ENCODE measurements at regions not wholly inside any gene's neighbourhood (a gene's known extent, or its start where the extent isn't known, plus 50 kb on each side); places are given as distances from the start of the nearest gene placed in this dataset.
"Not testable (repeated sequence)": the region's sequence is repeated elsewhere in the genome, so short reads cannot be mapped to it uniquely, and the experiment has no call there.

GRCh38 chr7:19339512-19339911, 194.3 kb upstream of the FERD3L start:
- H3K4me3 ChIP-seq (replicated peaks; ENCODE audit: low read depth, low read length) = no peak overlapping the region
- no peak for TF ChIP-seq CTCF (IDR thresholded peaks at IDR 0.05; ENCODE audit: low read depth, low read length, missing control alignments)
- DNase-seq (ENCODE audit: extremely low read depth, low read depth) = no peak

GRCh38 chr7:19338512-19338911, 193.3 kb upstream of the FERD3L start:
- H3K4me3 ChIP-seq (replicated peaks; ENCODE audit: low read depth, low read length) = not testable (repeated sequence)

GRCh38 chr7:19336836-19337383, 191.7 kb upstream of the FERD3L start:
- no peak for DNase-seq (ENCODE audit: extremely low read depth, low read depth)
- no peak overlapping the region for H3K4me3 ChIP-seq (replicated peaks; ENCODE audit: low read depth, low read length)
- no peak for TF ChIP-seq CTCF (IDR thresholded peaks at IDR 0.05; ENCODE audit: low read depth, low read length, missing control alignments)

More at GRCh38 chr7:19338512-19338911, 193.3 kb upstream of the FERD3L start:
- not testable (repeated sequence) for DNase-seq (ENCODE audit: extremely low read depth, low read depth)

- no peak for DNase-seq (ENCODE audit: extremely low read depth, low read depth)
- TF ChIP-seq CTCF (IDR thresholded peaks at IDR 0.05; ENCODE audit: low read depth, low read length, missing control alignments) = no peak
- H3K4me3 ChIP-seq (replicated peaks; ENCODE audit: low read depth, low read length) = no peak overlapping the region
Measured at GRCh38 chr7:19333706-19334105, 188.5 kb upstream of the FERD3L start.

GRCh38 chr7:19327018-19327417, 181.8 kb upstream of the FERD3L start:
- TF ChIP-seq CTCF (IDR thresholded peaks at IDR 0.05; ENCODE audit: low read depth, low read length, missing control alignments) = no peak
- no peak for DNase-seq (ENCODE audit: extremely low read depth, low read depth)
- H3K4me3 ChIP-seq (replicated peaks; ENCODE audit: low read depth, low read length) = no peak overlapping the region

GRCh38 chr7:19322002-19322401, 176.8 kb upstream of the FERD3L start:
- no peak for TF ChIP-seq CTCF (IDR thresholded peaks at IDR 0.05; ENCODE audit: low read depth, low read length, missing control alignments)
- H3K4me3 ChIP-seq (replicated peaks; ENCODE audit: low read depth, low read length) = no peak overlapping the region
- no peak for DNase-seq (ENCODE audit: extremely low read depth, low read depth)

- no peak for DNase-seq (ENCODE audit: extremely low read depth, low read depth)
- H3K4me3 ChIP-seq (replicated peaks; ENCODE audit: low read depth, low read length) = no peak overlapping the region
- no peak for TF ChIP-seq CTCF (IDR thresholded peaks at IDR 0.05; ENCODE audit: low read depth, low read length, missing control alignments)
Measured at GRCh38 chr7:19318287-19318686, 173.1 kb upstream of the FERD3L start.

All from HFF-Myc (cell line).